ENCODE measurements at regions not wholly inside any gene's neighbourhood (a gene's known extent, or its start where the extent isn't known, plus 50 kb on each side); places are given as distances from the start of the nearest gene placed in this dataset.

DNA sequence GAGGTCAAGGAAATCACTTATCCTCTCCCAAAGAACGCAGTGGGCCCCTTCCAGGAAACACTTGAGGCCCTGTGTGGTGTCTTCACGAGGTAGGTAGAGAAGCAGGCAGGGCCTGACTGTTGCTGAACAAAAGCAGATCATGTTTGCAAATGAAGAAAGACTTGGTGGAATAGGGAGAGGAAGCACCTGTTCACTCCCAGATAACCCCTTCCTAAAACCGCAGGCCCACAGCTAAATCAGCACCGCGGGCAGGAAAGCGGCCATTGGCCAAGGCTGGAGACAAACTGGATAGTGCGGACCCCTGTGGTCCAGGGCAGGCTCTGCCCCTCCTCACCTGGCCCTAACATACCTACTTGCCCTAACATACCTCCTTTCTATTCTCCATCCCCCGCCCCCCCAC lies 64.9 kb upstream of the KLHL29 start:
- H3K36me3 ChIP-seq (replicated peaks in 1 of 2; ENCODE audit: control insufficient read depth in 1 of 2, insufficient read depth in 2 of 2, low read length in 2 of 2): no peaks in the 10 kb centered on the region
- H3K27ac ChIP-seq (ENCODE audit: extremely low read length, insufficient read depth, low read length): no peak overlapping the region
- H4K20me1 ChIP-seq (ENCODE audit: insufficient read depth, low read length): no peaks in the 10 kb centered on the region
- no peaks in the 10 kb centered on the region for H3K79me2 ChIP-seq (ENCODE audit: insufficient read depth, low read length)
- H3K4me3 ChIP-seq (replicated peaks in 1 of 3; ENCODE audit: insufficient read depth in 1 of 3, low read depth in 2 of 3, low read length in 3 of 3): no peak overlapping the region
- BruUV-seq (replicated peaks): no TSS peak
- H3K9ac ChIP-seq (ENCODE audit: insufficient read depth, low read depth, low read length): no peak overlapping the region
- no peaks in the 10 kb centered on the region for H3K4me1 ChIP-seq (ENCODE audit: insufficient read depth, low read length)
- no peak for FAIRE-seq
- no peak for ATAC-seq
- CTCF ChIA-PET (ENCODE audit: low intra/inter-chr PET ratio, low total read pairs): no interaction called here
- no peaks in the 10 kb centered on the region for H3K9me3 ChIP-seq (ENCODE audit: low read length)
- no peak for DNase-seq (ENCODE audit: low spot score)
- POLR2A ChIA-PET: no interaction called here
- no peak overlapping the region for H3K4me2 ChIP-seq (ENCODE audit: low read depth, low read length)
- intact Hi-C loops (cut with micrococcal nuclease; ENCODE audit: unreplicated experiment): no loop called here
- TF ChIP-seq ZNF713 (CRISPR knock-in tag; IDR thresholded peaks at IDR 0.05) (no peak), KAT2B (IDR thresholded peaks at IDR 0.05; ENCODE audit: borderline replicate concordance, low read depth, low read length) (no peak), RBAK (CRISPR knock-in tag; IDR thresholded peaks at IDR 0.05) (no peak), ZNF546 (CRISPR knock-in tag; conservative IDR thresholded peaks at IDR 0.05) (no peak), BCL6 (CRISPR knock-in tag; IDR thresholded peaks at IDR 0.05) (no peak), ZNF253 (CRISPR knock-in tag; IDR thresholded peaks at IDR 0.05; ENCODE audit: borderline replicate concordance) (no peak), ZNF205 (CRISPR knock-in tag; IDR thresholded peaks at IDR 0.05) (no peak), ZNF607 (CRISPR knock-in tag; IDR thresholded peaks at IDR 0.05; ENCODE audit: borderline replicate concordance) (no peak), ZEB1 (IDR thresholded peaks at IDR 0.05; ENCODE audit: insufficient replicate concordance, low read depth) (no peak), ZNF484 (CRISPR knock-in tag; IDR thresholded peaks at IDR 0.05; ENCODE audit: borderline replicate concordance, low read depth) (no peak), ZFP90 (CRISPR knock-in tag; IDR thresholded peaks at IDR 0.05; ENCODE audit: borderline replicate concordance) (no peak)
- TF ChIP-seq, protein P1, sequence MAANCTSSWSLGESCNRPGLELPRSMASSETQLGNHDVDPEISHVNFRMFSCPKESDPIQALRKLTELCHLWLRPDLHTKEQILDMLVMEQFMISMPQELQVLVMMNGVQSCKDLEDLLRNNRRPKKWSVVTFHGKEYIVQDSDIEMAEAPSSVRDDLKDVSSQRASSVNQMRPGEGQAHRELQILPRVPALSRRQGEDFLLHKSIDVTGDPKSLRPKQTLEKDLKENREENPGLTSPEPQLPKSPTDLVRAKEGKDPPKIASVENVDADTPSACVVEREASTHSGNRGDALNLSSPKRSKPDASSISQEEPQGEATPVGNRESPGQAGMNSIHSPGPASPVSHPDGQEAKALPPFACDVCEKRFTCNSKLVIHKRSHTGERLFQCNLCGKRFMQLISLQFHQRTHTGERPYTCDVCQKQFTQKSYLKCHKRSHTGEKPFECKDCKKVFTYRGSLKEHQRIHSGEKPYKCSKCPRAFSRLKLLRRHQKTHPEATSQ (CRISPR knock-in tag; IDR thresholded peaks at IDR 0.05; ENCODE audit: borderline replicate concordance): no peak
- TF ChIP-seq, protein P2, sequence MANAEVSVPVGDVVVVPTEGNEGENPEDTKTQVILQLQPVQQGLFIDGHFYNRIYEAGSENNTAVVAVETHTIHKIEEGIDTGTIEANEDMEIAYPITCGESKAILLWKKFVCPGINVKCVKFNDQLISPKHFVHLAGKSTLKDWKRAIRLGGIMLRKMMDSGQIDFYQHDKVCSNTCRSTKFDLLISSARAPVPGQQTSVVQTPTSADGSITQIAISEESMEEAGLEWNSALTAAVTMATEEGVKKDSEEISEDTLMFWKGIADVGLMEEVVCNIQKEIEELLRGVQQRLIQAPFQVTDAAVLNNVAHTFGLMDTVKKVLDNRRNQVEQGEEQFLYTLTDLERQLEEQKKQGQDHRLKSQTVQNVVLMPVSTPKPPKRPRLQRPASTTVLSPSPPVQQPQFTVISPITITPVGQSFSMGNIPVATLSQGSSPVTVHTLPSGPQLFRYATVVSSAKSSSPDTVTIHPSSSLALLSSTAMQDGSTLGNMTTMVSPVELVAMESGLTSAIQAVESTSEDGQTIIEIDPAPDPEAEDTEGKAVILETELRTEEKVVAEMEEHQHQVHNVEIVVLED (CRISPR knock-in tag; IDR thresholded peaks at IDR 0.05; ENCODE audit: borderline replicate concordance): no peak
- TF ChIP-seq, protein P3, sequence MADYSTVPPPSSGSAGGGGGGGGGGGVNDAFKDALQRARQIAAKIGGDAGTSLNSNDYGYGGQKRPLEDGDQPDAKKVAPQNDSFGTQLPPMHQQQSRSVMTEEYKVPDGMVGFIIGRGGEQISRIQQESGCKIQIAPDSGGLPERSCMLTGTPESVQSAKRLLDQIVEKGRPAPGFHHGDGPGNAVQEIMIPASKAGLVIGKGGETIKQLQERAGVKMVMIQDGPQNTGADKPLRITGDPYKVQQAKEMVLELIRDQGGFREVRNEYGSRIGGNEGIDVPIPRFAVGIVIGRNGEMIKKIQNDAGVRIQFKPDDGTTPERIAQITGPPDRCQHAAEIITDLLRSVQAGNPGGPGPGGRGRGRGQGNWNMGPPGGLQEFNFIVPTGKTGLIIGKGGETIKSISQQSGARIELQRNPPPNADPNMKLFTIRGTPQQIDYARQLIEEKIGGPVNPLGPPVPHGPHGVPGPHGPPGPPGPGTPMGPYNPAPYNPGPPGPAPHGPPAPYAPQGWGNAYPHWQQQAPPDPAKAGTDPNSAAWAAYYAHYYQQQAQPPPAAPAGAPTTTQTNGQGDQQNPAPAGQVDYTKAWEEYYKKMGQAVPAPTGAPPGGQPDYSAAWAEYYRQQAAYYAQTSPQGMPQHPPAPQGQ (CRISPR knock-in tag; IDR thresholded peaks at IDR 0.05; ENCODE audit: borderline replicate concordance): no peak
- TF ChIP-seq, protein P4, sequence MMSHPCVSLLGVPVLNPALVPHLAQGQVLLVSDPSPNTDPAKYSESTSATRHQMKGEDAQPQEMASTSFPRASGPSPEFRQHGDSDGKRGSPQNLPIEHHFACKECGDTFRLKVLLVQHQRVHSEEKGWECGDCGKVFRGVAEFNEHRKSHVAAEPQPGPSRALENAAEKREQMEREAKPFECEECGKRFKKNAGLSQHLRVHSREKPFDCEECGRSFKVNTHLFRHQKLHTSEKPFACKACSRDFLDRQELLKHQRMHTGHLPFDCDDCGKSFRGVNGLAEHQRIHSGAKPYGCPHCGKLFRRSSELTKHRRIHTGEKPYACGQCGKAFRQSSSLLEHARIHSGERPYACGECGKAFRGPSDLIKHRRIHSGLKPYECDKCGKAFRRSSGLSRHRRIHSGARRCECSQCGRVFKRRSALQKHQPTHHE (CRISPR knock-in tag; IDR thresholded peaks at IDR 0.05; ENCODE audit: borderline replicate concordance): no peak
- peaks cover 0 to 15% of the 10 kb centered on the region in 2 experiments; a peak in 2 of 5 replicates for H3K27me3 ChIP-seq (ENCODE audit: control insufficient read depth in 1 of 2, insufficient read depth in 2 of 2, low read length in 2 of 2)
- in situ Hi-C loops (cut with HindIII; ENCODE audit: extremely low pct_ligation_motif_present, low pct_unique_long_range_greater_than_20kb): no loop called here
- WGBS (ENCODE audit: low lambda C conversion rate): 18% methylated on average over 8 of the region's 8 CpGs
- H2AFZ ChIP-seq (ENCODE audit: low read length): no peak overlapping the region

Data from HepG2 (cell line).